PC-3 (cell line): ENCODE measurements at regions not wholly inside any gene's neighbourhood (a gene's known extent, or its start where the extent isn't known, plus 50 kb on each side); places are given as distances from the start of the nearest gene placed in this dataset.

Experiments
- ATAC-seq: fragments of 200-7000 bp; cut with Tn5 transposase; 2 replicates; pipeline ENCODE4 v1.9.1; 2020; ENCODE audit warnings: mild to moderate bottlenecking, moderate library complexity
- BruUV-seq: library from RNA; stranded (reverse); fragments of 400-500 nt; replicated peaks from 2 replicates; lab custom pipeline; 2021; lab: Mats Ljungman, UMichigan
- CTCF ChIA-PET: fragments of 300-600 bp; sonication (Branson Sonifier 250); formaldehyde crosslinking; loops from one replicate; lab custom pipeline; 2022; ENCODE audit warnings: antibody characterized with exemption; lab: Charles Lee
- POLR2A ChIA-PET: fragments of 300-600 bp; sonication (Branson Sonifier 250); formaldehyde crosslinking; loops from one replicate; lab custom pipeline; 2022; ENCODE audit warnings: antibody characterized with exemption; ENCODE audit not compliant: unreplicated experiment; lab: Charles Lee
- DNase-seq: peaks from one replicate; pipeline ENCODE4 v3.0.0-alpha.2; 2015
- H2AFZ ChIP-seq: fragments of 300-600 bp; sonication (generic); 2 replicates; pipeline ENCODE4 v1.6.0; 2016; ENCODE audit warnings: antibody characterized with exemption, low read length
- H3F3A ChIP-seq: fragments of 300-600 bp; sonication (generic); one replicate; pipeline ENCODE4 v1.6.0; 2017; ENCODE audit warnings: antibody characterized with exemption, low read length, control low read depth, mild to moderate bottlenecking; ENCODE audit not compliant: unreplicated experiment
- H3K27ac ChIP-seq: fragments of 300-600 bp; sonication (generic); 2 replicates; pipeline ENCODE4 v1.5.1; 2016; ENCODE audit warnings: mild to moderate bottlenecking, low read length
- H3K27me3 ChIP-seq: fragments of 300-600 bp; sonication (generic); 2 replicates; pipeline ENCODE4 v1.6.1; 2016; ENCODE audit warnings: low read length, mixed read lengths
- H3K36me3 ChIP-seq: fragments of 300-600 bp; sonication (generic); 2 replicates; pipeline ENCODE4 v1.6.1; 2016; ENCODE audit warnings: low read depth, mixed run types, low read length, mixed read lengths
- H3K4me1 ChIP-seq: fragments of 300-600 bp; sonication (generic); 2 replicates; pipeline ENCODE4 v1.5.1; 2016; ENCODE audit warnings: low read length; ENCODE audit not compliant: insufficient read depth
- H3K4me2 ChIP-seq: fragments of 300-600 bp; sonication (generic); 2 replicates; pipeline ENCODE4 v1.6.0; 2016; ENCODE audit warnings: low read length
- H3K4me3 ChIP-seq: fragments of 300-600 bp; sonication (generic); 2 replicates; pipeline ENCODE4 v1.5.1; 2016; ENCODE audit warnings: mild to moderate bottlenecking, low read length, mixed read lengths
- H3K79me2 ChIP-seq: fragments of 300-600 bp; sonication (generic); 2 replicates; pipeline ENCODE4 v1.6.1; 2017; ENCODE audit warnings: low read length, mixed read lengths
- H3K9ac ChIP-seq: fragments of 300-600 bp; sonication (generic); 2 replicates; pipeline ENCODE4 v1.6.0; 2016; ENCODE audit warnings: mild to moderate bottlenecking, low read length
- H3K9me2 ChIP-seq: fragments of 300-600 bp; sonication (generic); replicated peaks from 2 replicates; pipeline ENCODE4 v1.6.1; 2016; ENCODE audit warnings: mixed run types, low read length, mixed read lengths
- H3K9me3 ChIP-seq: fragments of 300-600 bp; sonication (generic); 2 replicates; pipeline ENCODE4 v1.6.1; 2016; ENCODE audit warnings: low read length, mixed read lengths
- H4K20me1 ChIP-seq: fragments of 300-600 bp; sonication (generic); 2 replicates; pipeline ENCODE4 v1.6.1; 2016; ENCODE audit warnings: low read length, mixed read lengths
- EZH2 ChIP-seq: fragments of 300-600 bp; sonication (generic); IDR thresholded peaks from one replicate; pipeline ENCODE4 v1.6.1; 2017; ENCODE audit warnings: antibody characterized with exemption, mild to moderate bottlenecking, low read length; ENCODE audit not compliant: unreplicated experiment
- EZH2phosphoT487 ChIP-seq: fragments of 300-600 bp; sonication (generic); IDR thresholded peaks from 2 replicates; pipeline ENCODE4 v1.6.1; 2018; ENCODE audit warnings: mild to moderate bottlenecking, antibody characterized with exemption, low read length, borderline replicate concordance
- intact Hi-C: fragments of 100-400 bp; cut with micrococcal nuclease; formaldehyde crosslinking; loops from 2 replicates; pipeline ENCODE4 v1.9.0; 2023
- TF ChIP-seq, protein P1 (sequence below): fragments of 300-600 bp; sonication (generic); conservative IDR thresholded peaks from 2 replicates; pipeline ENCODE4 v1.5.1; 2017; ENCODE audit warnings: antibody characterized with exemption, low read depth, mild to moderate bottlenecking, low read length

GRCh38 chr2:241975593-241976284 is 106.2 kb downstream of the RTP5 start:
- ATAC-seq (no peak), DNase-seq (no peak)
- no peaks in the 10 kb centered on the region for H4K20me1 ChIP-seq
- no peaks in the 10 kb centered on the region for H3K9me3 ChIP-seq
- H3K4me2 ChIP-seq = no peak overlapping the region
- no TSS peak for BruUV-seq
- H3K9ac ChIP-seq = no peak overlapping the region
- no peak overlapping the region for H3K27ac ChIP-seq
- TF ChIP-seq, protein P1, sequence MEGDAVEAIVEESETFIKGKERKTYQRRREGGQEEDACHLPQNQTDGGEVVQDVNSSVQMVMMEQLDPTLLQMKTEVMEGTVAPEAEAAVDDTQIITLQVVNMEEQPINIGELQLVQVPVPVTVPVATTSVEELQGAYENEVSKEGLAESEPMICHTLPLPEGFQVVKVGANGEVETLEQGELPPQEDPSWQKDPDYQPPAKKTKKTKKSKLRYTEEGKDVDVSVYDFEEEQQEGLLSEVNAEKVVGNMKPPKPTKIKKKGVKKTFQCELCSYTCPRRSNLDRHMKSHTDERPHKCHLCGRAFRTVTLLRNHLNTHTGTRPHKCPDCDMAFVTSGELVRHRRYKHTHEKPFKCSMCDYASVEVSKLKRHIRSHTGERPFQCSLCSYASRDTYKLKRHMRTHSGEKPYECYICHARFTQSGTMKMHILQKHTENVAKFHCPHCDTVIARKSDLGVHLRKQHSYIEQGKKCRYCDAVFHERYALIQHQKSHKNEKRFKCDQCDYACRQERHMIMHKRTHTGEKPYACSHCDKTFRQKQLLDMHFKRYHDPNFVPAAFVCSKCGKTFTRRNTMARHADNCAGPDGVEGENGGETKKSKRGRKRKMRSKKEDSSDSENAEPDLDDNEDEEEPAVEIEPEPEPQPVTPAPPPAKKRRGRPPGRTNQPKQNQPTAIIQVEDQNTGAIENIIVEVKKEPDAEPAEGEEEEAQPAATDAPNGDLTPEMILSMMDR = no peak
- TF ChIP-seq EZH2phosphoT487 (no peak), EZH2 (no peak)
- ChIA-PET CTCF (no interaction called here), POLR2A (no interaction called here)
- H3K9me2 ChIP-seq = no peaks in the 10 kb centered on the region
- H3K4me1 ChIP-seq = no peaks in the 10 kb centered on the region
- no peaks in the 10 kb centered on the region for H3K27me3 ChIP-seq
- H3K36me3 ChIP-seq = no peaks in the 10 kb centered on the region
- H3K4me3 ChIP-seq = no peak overlapping the region
- no peaks in the 10 kb centered on the region for H3F3A ChIP-seq
- H3K79me2 ChIP-seq = no peaks in the 10 kb centered on the region
- intact Hi-C loops = no loop called here
- H2AFZ ChIP-seq = no peak overlapping the region

DNA sequence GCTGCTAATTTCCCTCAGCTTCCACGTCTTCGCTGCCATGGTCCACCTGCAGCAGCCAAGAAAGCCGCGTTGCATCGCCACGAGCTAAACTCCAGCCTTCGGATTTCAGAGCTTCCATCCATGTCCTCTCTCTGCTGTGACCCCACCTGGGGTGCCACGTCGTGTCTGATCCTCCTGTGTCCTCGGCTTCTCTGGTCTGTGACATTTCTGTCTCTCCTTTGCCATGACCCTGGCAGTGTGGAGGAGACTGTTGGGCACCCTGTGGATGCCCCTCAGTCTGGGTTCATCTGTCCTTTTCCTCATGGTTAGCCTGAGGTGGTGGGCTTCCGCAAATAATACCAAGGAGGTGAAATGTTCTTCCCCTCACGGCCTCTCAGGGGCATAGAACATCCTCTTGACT is 106.8 kb downstream of the RTP5 start:
- no peak for DNase-seq
- Histone ChIP-seq H3K9ac (no peak overlapping the region), H3K36me3 (no peaks in the 10 kb centered on the region), H3K9me2 (no peaks in the 10 kb centered on the region), H3F3A (no peaks in the 10 kb centered on the region), H3K27ac (no peak overlapping the region), H3K4me1 (no peaks in the 10 kb centered on the region), H3K27me3 (no peaks in the 10 kb centered on the region), H3K9me3 (no peaks in the 10 kb centered on the region), H4K20me1 (no peaks in the 10 kb centered on the region), H3K79me2 (no peaks in the 10 kb centered on the region), H2AFZ (no peak overlapping the region), H3K4me2 (no peak overlapping the region), H3K4me3 (no peak overlapping the region)
- POLR2A ChIA-PET = no interaction called here
- no peak for ATAC-seq
- intact Hi-C loops = no loop called here
- TF ChIP-seq EZH2phosphoT487 (no peak), EZH2 (no peak)
- TF ChIP-seq, protein P1 = no peak
- BruUV-seq = no TSS peak
- CTCF ChIA-PET = no interaction called here

- CTCF ChIA-PET = no interaction called here
- Histone ChIP-seq H3K9me3 (no peaks in the 10 kb centered on the region), H3K9ac (no peak overlapping the region), H3F3A (no peaks in the 10 kb centered on the region), H4K20me1 (no peaks in the 10 kb centered on the region), H3K27me3 (no peaks in the 10 kb centered on the region), H3K79me2 (no peaks in the 10 kb centered on the region), H3K4me1 (no peaks in the 10 kb centered on the region), H3K36me3 (no peaks in the 10 kb centered on the region), H3K9me2 (no peaks in the 10 kb centered on the region), H3K4me3 (no peak overlapping the region), H2AFZ (no peak overlapping the region), H3K27ac (no peak overlapping the region), H3K4me2 (no peak overlapping the region)
- POLR2A ChIA-PET = no interaction called here
- DNase-seq (no peak), ATAC-seq (no peak)
- TF ChIP-seq, protein P1 = no peak
- TF ChIP-seq EZH2 (no peak), EZH2phosphoT487 (no peak)
- intact Hi-C loops = no loop called here
- no TSS peak for BruUV-seq
These were observed 108.2 kb downstream of the RTP5 start for GRCh38 chr2:241977557-241978300.
